Transverse colon (tissue), 4 donors: ENCODE measurements at regions not wholly inside any gene's neighbourhood (a gene's known extent, or its start where the extent isn't known, plus 50 kb on each side); places are given as distances from the start of the nearest gene placed in this dataset.

Experiments
- DNase-seq: peaks from one replicate; pipeline ENCODE4 v3.0.0-alpha.2; 2019
- H3K27ac ChIP-seq, 4 donors: fragments of 200-600 bp; sonication (generic); 2 replicates each; pipeline ENCODE4 v1.5.1; 2016 to 2018; ENCODE audit warnings: inconsistent platforms in 4 of 4
- H3K27me3 ChIP-seq: fragments of 200-600 bp; sonication (generic); 2 replicates; pipeline ENCODE4 v1.5.1; 2017; ENCODE audit warnings: inconsistent platforms
- H3K36me3 ChIP-seq, 4 donors: fragments of 200-600 bp; sonication (generic); 2 replicates each; pipeline ENCODE4 v1.5.1; 2017 to 2019; ENCODE audit warnings: inconsistent platforms in 4 of 4
- H3K4me1 ChIP-seq, 4 donors: fragments of 200-600 bp; sonication (generic); 2 replicates each; pipeline ENCODE4 v1.5.1; 2017 to 2020; ENCODE audit warnings: inconsistent platforms in 4 of 4
- H3K4me3 ChIP-seq, 4 donors: fragments of 200-600 bp; sonication (generic); 1 replicate in 1 of 4; 2 replicates in 3 of 4; pipeline versions ENCODE4 v1.5.1 to v1.6.1; 2017 to 2019; ENCODE audit warnings: inconsistent platforms in 4 of 4
- H3K9me3 ChIP-seq, 2 donors: fragments of 200-600 bp; sonication (generic); 2 replicates each; pipeline ENCODE4 v1.5.1; 2017 to 2019; ENCODE audit warnings: inconsistent platforms in 2 of 2
- CTCF ChIP-seq, 5 experiments: fragments of 200-600 bp in 3 of 5; fragments of 450-650 bp in 2 of 5; sonication (generic) in 3 of 5; IDR thresholded peaks; 1 replicate in 2 of 5; 2 replicates in 3 of 5; pipeline ENCODE4 v1.5.1; 2016 to 2017; ENCODE audit warnings: antibody characterized with exemption in 5 of 5, inconsistent platforms in 3 of 5, mild to moderate bottlenecking in 2 of 5, moderate library complexity in 1 of 5
- EP300 ChIP-seq: sonication (generic); formaldehyde crosslinking; IDR thresholded peaks from one replicate; pipeline ENCODE4 v1.6.1; 2017; ENCODE audit warnings: antibody characterized with exemption, low read depth
- POLR2A ChIP-seq: fragments of 450-650 bp; IDR thresholded peaks from one replicate; pipeline ENCODE4 v1.6.1; 2016; ENCODE audit warnings: antibody characterized with exemption, mild to moderate bottlenecking, moderate library complexity
- POLR2AphosphoS5 ChIP-seq, 3 donors: sonication (generic); formaldehyde crosslinking; IDR thresholded peaks; one replicate each; pipeline ENCODE4 v1.6.1; 2016; ENCODE audit warnings: antibody characterized with exemption in 3 of 3
- WGBS, 2 donors: methylation state at CpG; one replicate each; pipeline ENCODE4 v1.1.5; 2018; ENCODE audit warnings: low coverage in 1 of 2; 5-methylcytosine and 5-hydroxymethylcytosine counted together
- in situ Hi-C, 4 donors: fragments of 200-750 bp; cut with MboI; loops; one replicate each; pipeline versions ENCODE4 v1.15.0 to v1.15.1; 2017; ENCODE audit warnings: low sequenced_read_pairs in 3 of 4, low pct_ligation_motif_present in 1 of 4, low pct_unique_long_range_greater_than_20kb in 1 of 4
- intact Hi-C: fragments of 100-400 bp; cut with DNase I; formaldehyde crosslinking; loops from one replicate; pipeline ENCODE4 v1.15.1; 2023; ENCODE audit warnings: low total_unique reads

- in situ Hi-C loops (no loop called here), intact Hi-C loops (no loop called here)
- no peak for DNase-seq
- Histone ChIP-seq H3K9me3 (no peaks in the 10 kb centered on the region), H3K4me1 (no peaks in the 10 kb centered on the region), H3K27ac (no peak overlapping the region), H3K4me3 (no peak overlapping the region), H3K36me3 (no peaks in the 10 kb centered on the region), H3K27me3 (no peaks in the 10 kb centered on the region)
- WGBS, 2 donors: 87 to 90% methylated on average over 2 to 3 of the region's 3 CpGs
- TF ChIP-seq POLR2A: no peak
- TF ChIP-seq POLR2AphosphoS5 (IDR thresholded peaks at IDR 0.05): no peak
- no peak for TF ChIP-seq CTCF (IDR thresholded peaks at IDR 0.05)
Measured at GRCh38 chr14:98014851-98015615, 1217.9 kb downstream of the VRK1 start.

- DNase-seq: no peak
- Histone ChIP-seq H3K4me3 (no peak overlapping the region), H3K36me3 (no peaks in the 10 kb centered on the region), H3K9me3 (no peaks in the 10 kb centered on the region), H3K4me1 (no peaks in the 10 kb centered on the region), H3K27me3 (no peaks in the 10 kb centered on the region), H3K27ac (no peak overlapping the region)
- intact Hi-C loops (no loop called here), in situ Hi-C loops (no loop called here)
- TF ChIP-seq CTCF (IDR thresholded peaks at IDR 0.05) (no peak), POLR2AphosphoS5 (IDR thresholded peaks at IDR 0.05) (no peak), EP300 (no peak), POLR2A (no peak)
- 58 to 61% methylated on average over 2 of the region's 2 CpGs for WGBS, 2 donors
Measured at GRCh38 chr14:98015921-98016320, 1218.7 kb downstream of the VRK1 start.

GRCh38 chr14:98018628-98019027 is 1221.4 kb downstream of the VRK1 start:
- H3K4me3 ChIP-seq: no peak overlapping the region
- no peak overlapping the region for H3K27ac ChIP-seq
- no peak for TF ChIP-seq POLR2A
- no peak for TF ChIP-seq POLR2AphosphoS5 (IDR thresholded peaks at IDR 0.05)
- TF ChIP-seq EP300: no peak
- TF ChIP-seq CTCF (IDR thresholded peaks at IDR 0.05): no peak
- no peaks in the 10 kb centered on the region for H3K36me3 ChIP-seq
- 72 to 90% methylated on average over 2 of the region's 2 CpGs for WGBS, 2 donors
- no peaks in the 10 kb centered on the region for H3K9me3 ChIP-seq
- in situ Hi-C loops: no loop called here
- H3K4me1 ChIP-seq: no peaks in the 10 kb centered on the region
- H3K27me3 ChIP-seq: no peaks in the 10 kb centered on the region
- intact Hi-C loops: no loop called here
- DNase-seq: no peak

- in situ Hi-C loops: no loop called here
- TF ChIP-seq POLR2AphosphoS5 (IDR thresholded peaks at IDR 0.05): no peak
- TF ChIP-seq CTCF (IDR thresholded peaks at IDR 0.05): no peak
- TF ChIP-seq EP300: no peak
- no peak for TF ChIP-seq POLR2A
- Histone ChIP-seq H3K4me3 (no peak overlapping the region), H3K36me3 (no peaks in the 10 kb centered on the region), H3K27me3 (no peaks in the 10 kb centered on the region), H3K4me1 (no peaks in the 10 kb centered on the region), H3K9me3 (no peaks in the 10 kb centered on the region), H3K27ac (no peak overlapping the region)
- intact Hi-C loops: no loop called here
- 62 to 67% methylated on average over 8 to 11 of the region's 11 CpGs for whole genome bisulfite sequencing, 2 donors
- no peak for DNase-seq
Measured at GRCh38 chr14:98022541-98023520, 1225.6 kb downstream of the VRK1 start.
